Uterus (tissue), 2 donors: ENCODE measurements at regions not wholly inside any gene's neighbourhood (a gene's known extent, or its start where the extent isn't known, plus 50 kb on each side); places are given as distances from the start of the nearest gene placed in this dataset.

ENCODE experiments used
- POLR2A ChIP-seq, 2 donors: fragments of 450-650 bp; IDR thresholded peaks; one replicate each; pipeline ENCODE4 v1.6.1; 2016; ENCODE audit warnings: antibody characterized with exemption in 2 of 2, mild to moderate bottlenecking in 1 of 2, moderate library complexity in 1 of 2
- TF ChIP-seq, protein P1 (sequence below), 4 experiments: fragments of 200-600 bp in 2 of 4; fragments of 450-650 bp in 2 of 4; sonication (generic) in 2 of 4; IDR thresholded peaks; one replicate each; pipeline ENCODE4 v1.5.1; 2016 to 2019; ENCODE audit warnings: antibody characterized with exemption in 4 of 4, mild to moderate bottlenecking in 2 of 4, moderate library complexity in 1 of 4

DNA sequence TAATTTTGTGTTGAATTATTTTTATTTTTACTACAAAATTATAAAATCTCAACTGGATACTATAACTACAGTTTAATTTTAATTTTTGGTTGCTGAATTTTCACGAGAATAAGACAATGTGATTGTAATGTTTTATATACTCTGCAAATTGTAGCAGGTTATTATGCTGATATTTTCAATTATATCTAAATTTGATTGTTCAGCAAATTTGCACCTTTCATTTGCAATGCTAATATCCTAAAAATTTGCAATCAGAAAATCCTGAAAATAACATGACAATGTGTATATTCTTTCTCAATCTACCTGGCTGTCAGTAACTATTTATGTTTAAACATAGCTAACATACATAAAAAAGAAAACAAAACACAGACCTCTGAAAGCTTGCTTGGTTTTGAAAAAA, 932.2 kb upstream of the LRFN5 start:
- no peak for TF ChIP-seq POLR2A (IDR thresholded peaks at IDR 0.05)
- TF ChIP-seq, protein P1, sequence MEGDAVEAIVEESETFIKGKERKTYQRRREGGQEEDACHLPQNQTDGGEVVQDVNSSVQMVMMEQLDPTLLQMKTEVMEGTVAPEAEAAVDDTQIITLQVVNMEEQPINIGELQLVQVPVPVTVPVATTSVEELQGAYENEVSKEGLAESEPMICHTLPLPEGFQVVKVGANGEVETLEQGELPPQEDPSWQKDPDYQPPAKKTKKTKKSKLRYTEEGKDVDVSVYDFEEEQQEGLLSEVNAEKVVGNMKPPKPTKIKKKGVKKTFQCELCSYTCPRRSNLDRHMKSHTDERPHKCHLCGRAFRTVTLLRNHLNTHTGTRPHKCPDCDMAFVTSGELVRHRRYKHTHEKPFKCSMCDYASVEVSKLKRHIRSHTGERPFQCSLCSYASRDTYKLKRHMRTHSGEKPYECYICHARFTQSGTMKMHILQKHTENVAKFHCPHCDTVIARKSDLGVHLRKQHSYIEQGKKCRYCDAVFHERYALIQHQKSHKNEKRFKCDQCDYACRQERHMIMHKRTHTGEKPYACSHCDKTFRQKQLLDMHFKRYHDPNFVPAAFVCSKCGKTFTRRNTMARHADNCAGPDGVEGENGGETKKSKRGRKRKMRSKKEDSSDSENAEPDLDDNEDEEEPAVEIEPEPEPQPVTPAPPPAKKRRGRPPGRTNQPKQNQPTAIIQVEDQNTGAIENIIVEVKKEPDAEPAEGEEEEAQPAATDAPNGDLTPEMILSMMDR (IDR thresholded peaks at IDR 0.05): no peak
